Glutamatergic neuron (in vitro differentiated cells): ENCODE measurements at regions not wholly inside any gene's neighbourhood (a gene's known extent, or its start where the extent isn't known, plus 50 kb on each side); places are given as distances from the start of the nearest gene placed in this dataset.
"Not testable (repeated sequence)": the region's sequence is repeated elsewhere in the genome, so short reads cannot be mapped to it uniquely, and the experiment has no call there.

Source experiments
- DNase-seq: peaks from one replicate; pipeline ENCODE4 v3.0.0; 2022
- H3K27ac Mint-ChIP-seq: one replicate; pipeline ENCODE4 v1.8.0; 2020; ENCODE audit warnings: mild to moderate bottlenecking, mixed read lengths, inconsistent platforms; ENCODE audit not compliant: unreplicated experiment
- H3K27me3 Mint-ChIP-seq: one replicate; pipeline ENCODE4 v1.8.0; 2020; ENCODE audit warnings: mild to moderate bottlenecking, moderate library complexity, mixed read lengths, inconsistent platforms; ENCODE audit not compliant: unreplicated experiment
- H3K36me3 Mint-ChIP-seq: one replicate; pipeline ENCODE4 v1.8.0; 2020; ENCODE audit warnings: mild to moderate bottlenecking, mixed read lengths, inconsistent platforms; ENCODE audit not compliant: unreplicated experiment
- H3K4me1 Mint-ChIP-seq: one replicate; pipeline ENCODE4 v1.8.0; 2020; ENCODE audit warnings: mild to moderate bottlenecking, low read depth, mixed read lengths, inconsistent platforms; ENCODE audit not compliant: unreplicated experiment
- H3K4me3 Mint-ChIP-seq: one replicate; pipeline ENCODE4 v1.8.0; 2020; ENCODE audit warnings: mild to moderate bottlenecking, mixed read lengths, inconsistent platforms; ENCODE audit not compliant: unreplicated experiment
- H3K9me3 Mint-ChIP-seq: one replicate; pipeline ENCODE4 v1.8.0; 2020; ENCODE audit warnings: mild to moderate bottlenecking, moderate library complexity, mixed read lengths, inconsistent platforms; ENCODE audit not compliant: unreplicated experiment
- TF ChIP-seq, protein P1 (sequence below): fragments of 200-600 bp; sonication (generic); IDR thresholded peaks from one replicate; pipeline ENCODE4 v1.5.0; 2021; ENCODE audit not compliant: partially characterized antibody, unreplicated experiment

DNA sequence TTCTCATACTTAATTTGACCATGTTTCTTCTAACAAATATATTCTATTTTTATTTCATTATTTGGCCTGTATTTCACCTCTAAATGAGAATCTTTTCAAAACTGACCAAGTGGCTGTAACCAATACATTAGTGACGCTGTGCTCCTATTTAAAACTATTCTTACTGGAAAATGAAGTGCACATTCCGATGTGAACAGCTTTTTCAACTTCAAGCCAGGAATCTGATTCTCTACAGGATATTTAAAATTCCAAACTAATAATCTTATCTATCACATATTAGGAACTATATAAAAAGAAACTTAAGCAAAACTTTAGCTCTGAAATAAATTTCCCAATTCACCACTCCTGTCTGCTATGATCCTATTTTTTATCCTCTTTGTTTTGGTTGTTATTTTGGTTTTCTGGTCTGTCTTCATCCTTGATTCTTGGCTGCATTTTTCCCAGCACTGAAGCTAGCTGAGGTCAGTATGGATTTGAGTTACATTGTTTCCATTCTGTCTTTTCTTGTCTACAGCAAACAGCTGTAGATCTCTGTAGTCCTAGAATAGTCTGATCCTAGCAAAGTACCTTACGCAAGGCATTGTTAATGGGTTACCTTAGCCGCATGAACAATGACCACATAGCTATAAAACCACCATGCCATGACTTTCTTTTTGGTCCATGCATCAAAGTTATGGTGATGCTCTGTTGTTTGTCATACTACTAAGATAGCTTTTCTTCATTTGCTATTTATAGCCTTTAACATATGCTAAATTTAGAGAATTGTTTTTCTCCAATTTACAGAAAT is 748.6 kb upstream of the SPRY2 start:
- TF ChIP-seq, protein P1, sequence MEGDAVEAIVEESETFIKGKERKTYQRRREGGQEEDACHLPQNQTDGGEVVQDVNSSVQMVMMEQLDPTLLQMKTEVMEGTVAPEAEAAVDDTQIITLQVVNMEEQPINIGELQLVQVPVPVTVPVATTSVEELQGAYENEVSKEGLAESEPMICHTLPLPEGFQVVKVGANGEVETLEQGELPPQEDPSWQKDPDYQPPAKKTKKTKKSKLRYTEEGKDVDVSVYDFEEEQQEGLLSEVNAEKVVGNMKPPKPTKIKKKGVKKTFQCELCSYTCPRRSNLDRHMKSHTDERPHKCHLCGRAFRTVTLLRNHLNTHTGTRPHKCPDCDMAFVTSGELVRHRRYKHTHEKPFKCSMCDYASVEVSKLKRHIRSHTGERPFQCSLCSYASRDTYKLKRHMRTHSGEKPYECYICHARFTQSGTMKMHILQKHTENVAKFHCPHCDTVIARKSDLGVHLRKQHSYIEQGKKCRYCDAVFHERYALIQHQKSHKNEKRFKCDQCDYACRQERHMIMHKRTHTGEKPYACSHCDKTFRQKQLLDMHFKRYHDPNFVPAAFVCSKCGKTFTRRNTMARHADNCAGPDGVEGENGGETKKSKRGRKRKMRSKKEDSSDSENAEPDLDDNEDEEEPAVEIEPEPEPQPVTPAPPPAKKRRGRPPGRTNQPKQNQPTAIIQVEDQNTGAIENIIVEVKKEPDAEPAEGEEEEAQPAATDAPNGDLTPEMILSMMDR = no peak
- H3K4me1 Mint-ChIP-seq = no peaks in the 10 kb centered on the region
- no peak for DNase-seq
- no peaks in the 10 kb centered on the region for H3K36me3 Mint-ChIP-seq
- no peaks in the 10 kb centered on the region for H3K27me3 Mint-ChIP-seq
- no peak overlapping the region for H3K4me3 Mint-ChIP-seq
- H3K9me3 Mint-ChIP-seq = no peaks in the 10 kb centered on the region
- no peak overlapping the region for H3K27ac Mint-ChIP-seq

DNA sequence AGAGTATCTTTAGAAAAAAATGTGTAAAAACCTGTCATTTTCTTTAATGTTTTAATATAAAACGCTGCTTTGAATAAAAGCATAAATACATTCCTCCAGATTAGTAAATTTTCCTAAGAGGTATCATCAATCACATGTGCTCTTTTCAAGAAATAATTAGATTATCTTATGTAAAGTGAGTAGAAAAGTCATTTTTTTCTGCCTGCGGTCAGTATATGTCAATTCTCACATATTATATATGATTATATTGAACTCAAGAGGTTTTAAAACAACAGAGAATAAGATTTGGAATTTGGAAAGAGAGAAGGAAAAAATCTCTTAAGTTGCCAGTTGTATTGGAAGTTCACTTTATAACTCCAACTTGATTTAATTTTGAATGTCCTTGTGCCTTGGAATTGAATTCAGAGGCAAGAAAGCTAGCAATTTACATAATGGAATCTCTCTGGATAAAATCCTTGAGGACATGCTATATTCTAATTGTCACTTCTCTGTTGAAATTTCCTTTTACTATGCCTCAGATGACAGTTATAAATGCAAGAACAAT is 740.1 kb upstream of the SPRY2 start:
- H3K36me3 Mint-ChIP-seq = peaks cover 9% of the 10 kb centered on the region
- no peaks in the 10 kb centered on the region for H3K4me1 Mint-ChIP-seq
- no peak overlapping the region for H3K4me3 Mint-ChIP-seq
- no peak for DNase-seq
- H3K27ac Mint-ChIP-seq = no peak overlapping the region
- TF ChIP-seq, protein P1 = no peak
- no peaks in the 10 kb centered on the region for H3K27me3 Mint-ChIP-seq
- H3K9me3 Mint-ChIP-seq = no peaks in the 10 kb centered on the region

DNA sequence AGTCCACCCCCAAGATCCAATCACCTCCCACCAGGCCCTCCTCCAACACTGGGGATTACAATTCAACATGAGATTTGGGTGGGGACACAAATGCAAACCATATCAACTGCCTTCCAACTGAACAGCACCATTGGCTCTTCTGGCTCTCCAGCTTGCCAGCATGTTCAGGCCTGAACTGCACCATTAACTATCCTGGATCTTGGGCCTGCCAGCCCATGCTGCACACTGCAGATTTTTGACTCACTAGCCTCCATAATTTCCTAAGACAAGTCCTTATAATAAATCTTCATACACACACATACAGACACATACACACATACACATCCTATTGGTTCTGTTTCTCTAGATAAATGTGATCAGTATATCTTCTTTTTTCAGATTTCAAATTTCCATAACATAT is 737.1 kb upstream of the SPRY2 start:
- H3K4me1 Mint-ChIP-seq = no peaks in the 10 kb centered on the region
- no peaks in the 10 kb centered on the region for H3K27me3 Mint-ChIP-seq
- peaks cover 9% of the 10 kb centered on the region for H3K36me3 Mint-ChIP-seq
- H3K4me3 Mint-ChIP-seq = no peak overlapping the region
- DNase-seq = no peak
- no peak overlapping the region for H3K27ac Mint-ChIP-seq
- TF ChIP-seq, protein P1 = no peak
- H3K9me3 Mint-ChIP-seq = no peaks in the 10 kb centered on the region

DNA sequence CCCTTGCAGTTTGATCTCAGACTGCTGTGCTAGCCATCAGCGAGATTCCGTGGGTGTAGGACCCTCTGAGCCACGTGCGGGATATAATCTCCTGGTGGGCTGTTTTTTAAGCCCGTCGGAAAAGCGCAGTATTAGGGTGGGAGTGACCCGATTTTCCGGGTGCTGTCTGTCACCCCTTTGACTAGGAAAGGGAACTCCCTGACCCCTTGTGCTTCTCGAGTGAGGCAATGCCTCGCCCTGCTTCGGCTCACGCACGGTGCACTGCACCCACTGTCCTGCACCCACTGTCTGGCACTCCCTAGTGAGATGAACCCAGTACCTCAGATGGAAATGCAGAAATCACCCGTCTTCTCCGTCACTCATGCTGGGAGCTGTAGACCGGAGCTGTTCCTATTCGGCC is 728.9 kb upstream of the SPRY2 start:
- not testable (repeated sequence) for DNase-seq, H3K27me3 Mint-ChIP-seq, H3K27ac Mint-ChIP-seq, H3K36me3 Mint-ChIP-seq, H3K9me3 Mint-ChIP-seq, H3K4me3 Mint-ChIP-seq, H3K4me1 Mint-ChIP-seq

DNA sequence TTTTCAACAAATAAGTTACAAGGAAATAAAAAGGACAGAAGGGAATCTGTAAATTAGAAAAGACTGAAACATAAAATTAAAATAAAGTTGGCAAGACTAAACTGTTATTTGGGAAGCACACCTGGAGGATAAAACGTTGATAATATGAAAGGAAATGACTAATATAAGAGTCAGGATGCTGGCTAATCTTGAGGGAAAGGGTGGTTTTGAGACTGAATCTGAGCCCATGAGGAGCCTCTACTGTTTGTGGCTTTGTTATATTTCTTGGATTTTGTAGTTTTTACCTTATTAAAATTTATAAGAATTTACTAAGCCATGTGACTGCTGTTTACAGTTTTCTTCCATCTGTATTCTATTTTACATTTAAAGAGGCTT is 718.0 kb upstream of the SPRY2 start:
- H3K4me1 Mint-ChIP-seq = no peaks in the 10 kb centered on the region
- no peaks in the 10 kb centered on the region for H3K27me3 Mint-ChIP-seq
- no peak overlapping the region for H3K27ac Mint-ChIP-seq
- DNase-seq = no peak
- H3K36me3 Mint-ChIP-seq = no peaks in the 10 kb centered on the region
- TF ChIP-seq, protein P1 = no peak
- H3K4me3 Mint-ChIP-seq = no peak overlapping the region
- no peaks in the 10 kb centered on the region for H3K9me3 Mint-ChIP-seq
